H1 (cell line): ENCODE measurements at regions not wholly inside any gene's neighbourhood (a gene's known extent, or its start where the extent isn't known, plus 50 kb on each side); places are given as distances from the start of the nearest gene placed in this dataset.

ENCODE experiments used
- BACH1 ChIP-seq: IDR thresholded peaks from 2 replicates; pipeline ENCODE4 v1.6.1; 2012; ENCODE audit warnings: low read length, improper control_type of control experiment
- BRCA1 ChIP-seq: IDR thresholded peaks from 2 replicates; pipeline ENCODE4 v1.6.1; 2012; ENCODE audit warnings: low read depth, low read length, improper control_type of control experiment
- CTCF ChIP-seq, 3 experiments: IDR thresholded peaks; 1 replicate in 2 of 3; 2 replicates in 1 of 3; pipeline versions ENCODE4 v1.5.1 to v1.6.1; 2011; ENCODE audit warnings: low read length in 3 of 3, mild to moderate bottlenecking in 3 of 3, inconsistent platforms in 2 of 3, low read depth in 1 of 3, moderate library complexity in 1 of 3; ENCODE audit not compliant: insufficient read depth in 1 of 3; ENCODE audit errors: control extremely low read depth in 1 of 3
- EZH2 ChIP-seq: fragments of 200-600 bp; sonication (generic); IDR thresholded peaks from 2 replicates; pipeline ENCODE4 v1.7.1; 2012; ENCODE audit warnings: low read depth, mild to moderate bottlenecking, moderate library complexity, low read length, inconsistent platforms; ENCODE audit not compliant: severe bottlenecking
- HDAC2 ChIP-seq, 2 experiments: fragments of 300-600 bp in 1 of 2; sonication (generic) in 1 of 2; IDR thresholded peaks; 2 replicates each; pipeline ENCODE4 v1.6.1; 2011 to 2012; ENCODE audit warnings: low read depth in 2 of 2, low read length in 2 of 2, mild to moderate bottlenecking in 2 of 2, moderate library complexity in 2 of 2, borderline replicate concordance in 1 of 2, inconsistent platforms in 1 of 2
- JUN ChIP-seq: IDR thresholded peaks from 2 replicates; pipeline ENCODE4 v1.6.1; 2011; ENCODE audit warnings: low read depth, mild to moderate bottlenecking, improper control_type of control experiment, low read length
- POLR2A ChIP-seq, 2 experiments: IDR thresholded peaks; 1 replicate in 1 of 2; 2 replicates in 1 of 2; pipeline ENCODE4 v1.6.1; 2011; ENCODE audit warnings: low read depth in 2 of 2, low read length in 2 of 2, mild to moderate bottlenecking in 2 of 2; ENCODE audit errors: control extremely low read depth in 1 of 2
- POLR2AphosphoS5 ChIP-seq: IDR thresholded peaks from 2 replicates; pipeline ENCODE4 v1.6.1; 2011; ENCODE audit warnings: low read depth, low read length
- SIN3A ChIP-seq, 2 experiments: IDR thresholded peaks in 1 of 2; conservative IDR thresholded peaks in 1 of 2; 2 replicates each; pipeline ENCODE4 v1.6.1; 2011 to 2012; ENCODE audit warnings: low read length in 2 of 2, improper control_type of control experiment in 1 of 2, low read depth in 1 of 2, mild to moderate bottlenecking in 1 of 2
- TAF7 ChIP-seq: optimal IDR thresholded peaks from 2 replicates; pipeline ENCODE3; 2011; ENCODE audit warnings: low read depth, mild to moderate bottlenecking, inconsistent platforms, low read length, moderate library complexity, borderline replicate concordance
- TF ChIP-seq, protein P1 (sequence below): IDR thresholded peaks from 2 replicates; pipeline ENCODE4 v1.6.1; 2012; ENCODE audit warnings: inconsistent platforms

- no peak for TF ChIP-seq SIN3A (conservative IDR thresholded peaks at IDR 0.05 in 1 of 2, IDR thresholded peaks at IDR 0.05 in 1 of 2; ENCODE audit: low read depth in 1 of 2, low read length in 2 of 2)
- TF ChIP-seq, protein P1, sequence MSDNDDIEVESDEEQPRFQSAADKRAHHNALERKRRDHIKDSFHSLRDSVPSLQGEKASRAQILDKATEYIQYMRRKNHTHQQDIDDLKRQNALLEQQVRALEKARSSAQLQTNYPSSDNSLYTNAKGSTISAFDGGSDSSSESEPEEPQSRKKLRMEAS, result no peak
- no peak for TF ChIP-seq HDAC2 (IDR thresholded peaks at IDR 0.05; ENCODE audit: borderline replicate concordance in 1 of 2, low read depth in 2 of 2, low read length in 2 of 2)
- TF ChIP-seq BRCA1, result no peak
- no peak for TF ChIP-seq BACH1
- TF ChIP-seq EZH2, result no peak
- TF ChIP-seq CTCF (IDR thresholded peaks at IDR 0.05; ENCODE audit: control extremely low read depth in 1 of 3, insufficient read depth in 1 of 3, low read depth in 1 of 3, low read length in 3 of 3), result no peak
- no peak for TF ChIP-seq JUN
- no peak for TF ChIP-seq POLR2A (IDR thresholded peaks at IDR 0.05; ENCODE audit: control extremely low read depth in 1 of 2, low read depth in 2 of 2, low read length in 2 of 2)
- no peak for TF ChIP-seq TAF7
- TF ChIP-seq POLR2AphosphoS5, result no peak
Measured at GRCh38 chr4:77501851-77502250, 103.8 kb upstream of the CXCL13 start.
